Hepatocyte (in vitro differentiated cells): ENCODE measurements at regions not wholly inside any gene's neighbourhood (a gene's known extent, or its start where the extent isn't known, plus 50 kb on each side); places are given as distances from the start of the nearest gene placed in this dataset.

ENCODE experiments used
- DNase-seq: peaks from one replicate; pipeline ENCODE4 v3.0.0-alpha.2; 2016; ENCODE audit warnings: low spot score
- H2AFZ ChIP-seq: fragments of 200-600 bp; sonication (generic); 2 replicates; pipeline ENCODE4 v1.6.0; 2016; ENCODE audit warnings: antibody characterized with exemption, mild to moderate bottlenecking
- H3K27ac ChIP-seq: fragments of 200-600 bp; sonication (generic); 2 replicates; pipeline ENCODE4 v1.5.1; 2016; ENCODE audit warnings: mild to moderate bottlenecking
- H3K27me3 ChIP-seq: fragments of 200-600 bp; sonication (generic); 2 replicates; pipeline ENCODE4 v1.6.1; 2016
- H3K36me3 ChIP-seq: fragments of 200-600 bp; sonication (generic); replicated peaks from 2 replicates; pipeline ENCODE4 v1.5.1; 2016; ENCODE audit warnings: low read depth; ENCODE audit not compliant: insufficient read depth
- H3K4me1 ChIP-seq: fragments of 200-600 bp; sonication (generic); 2 replicates; pipeline ENCODE4 v1.5.1; 2016; ENCODE audit warnings: mild to moderate bottlenecking, moderate library complexity; ENCODE audit not compliant: insufficient read depth
- H3K4me2 ChIP-seq: fragments of 200-600 bp; sonication (generic); 2 replicates; pipeline ENCODE4 v1.6.0; 2016
- H3K4me3 ChIP-seq: fragments of 200-600 bp; sonication (generic); 2 replicates; pipeline ENCODE4 v1.5.1; 2016; ENCODE audit warnings: mild to moderate bottlenecking
- H3K79me2 ChIP-seq: fragments of 200-600 bp; sonication (generic); 2 replicates; pipeline ENCODE4 v1.6.0; 2017; ENCODE audit warnings: mild to moderate bottlenecking
- H3K9me2 ChIP-seq: fragments of 200-600 bp; sonication (generic); replicated peaks from 2 replicates; pipeline ENCODE4 v1.6.0; 2017; ENCODE audit warnings: mild to moderate bottlenecking; ENCODE audit not compliant: insufficient read depth
- H3K9me3 ChIP-seq: fragments of 200-600 bp; sonication (generic); 2 replicates; pipeline ENCODE4 v1.5.1; 2016; ENCODE audit warnings: low read depth, mild to moderate bottlenecking
- H4K20me1 ChIP-seq: fragments of 200-600 bp; sonication (generic); 2 replicates; pipeline ENCODE4 v1.6.0; 2016; ENCODE audit warnings: mild to moderate bottlenecking; ENCODE audit not compliant: insufficient read depth, poor library complexity, severe bottlenecking
- EZH2 ChIP-seq: fragments of 200-600 bp; sonication (generic); IDR thresholded peaks from 2 replicates; pipeline ENCODE4 v1.6.1; 2016; ENCODE audit warnings: antibody characterized with exemption, mild to moderate bottlenecking, borderline replicate concordance
- EZH2phosphoT487 ChIP-seq: fragments of 200-600 bp; sonication (generic); IDR thresholded peaks from one replicate; pipeline ENCODE4 v1.6.1; 2018; ENCODE audit warnings: antibody characterized with exemption, mild to moderate bottlenecking, low read depth, moderate library complexity; ENCODE audit not compliant: unreplicated experiment, severe bottlenecking
- WGBS: methylation state at CpG from one replicate; pipeline ENCODE4 v1.1.6; 2016; ENCODE audit warnings: low lambda C conversion rate; ENCODE audit errors: missing lambda C conversion rate; 5-methylcytosine and 5-hydroxymethylcytosine counted together
- TF ChIP-seq, protein P1 (sequence below): fragments of 200-600 bp; sonication (generic); IDR thresholded peaks from 2 replicates; pipeline ENCODE4 v1.5.1; 2016; ENCODE audit warnings: antibody characterized with exemption, mild to moderate bottlenecking; ENCODE audit not compliant: poor library complexity

DNA sequence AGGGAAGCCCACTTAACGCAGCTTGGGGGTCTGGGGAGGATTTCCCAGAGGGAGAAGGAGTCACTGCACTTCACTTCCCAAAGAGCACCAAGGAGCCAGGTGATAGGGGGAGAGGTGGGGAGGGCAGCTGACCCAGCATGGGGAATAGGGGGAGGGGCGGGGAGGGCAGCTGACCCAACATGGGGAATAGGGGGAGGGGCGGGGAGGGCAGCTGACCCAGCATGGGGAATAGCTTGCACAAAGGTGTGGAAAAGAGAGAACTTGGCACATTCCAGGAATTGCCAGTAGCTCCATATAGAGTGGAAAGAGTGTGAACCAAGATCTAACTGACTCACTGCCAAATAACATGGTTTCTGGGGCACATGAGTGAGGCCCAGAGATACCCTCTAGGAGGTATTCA, 110.3 kb downstream of the CCT6B start:
- H4K20me1 ChIP-seq = no peaks in the 10 kb centered on the region
- no peaks in the 10 kb centered on the region for H3K36me3 ChIP-seq
- H3K4me1 ChIP-seq = no peaks in the 10 kb centered on the region
- 76% methylated on average over 1 of the region's 3 CpGs for WGBS
- no peaks in the 10 kb centered on the region for H3K9me2 ChIP-seq
- H2AFZ ChIP-seq = no peak overlapping the region
- H3K27ac ChIP-seq = no peak overlapping the region
- no peak for TF ChIP-seq EZH2
- no peaks in the 10 kb centered on the region for H3K27me3 ChIP-seq
- no peaks in the 10 kb centered on the region for H3K9me3 ChIP-seq
- no peak overlapping the region for H3K4me2 ChIP-seq
- no peaks in the 10 kb centered on the region for H3K79me2 ChIP-seq
- DNase-seq = no peak
- H3K4me3 ChIP-seq = no peak overlapping the region

DNA sequence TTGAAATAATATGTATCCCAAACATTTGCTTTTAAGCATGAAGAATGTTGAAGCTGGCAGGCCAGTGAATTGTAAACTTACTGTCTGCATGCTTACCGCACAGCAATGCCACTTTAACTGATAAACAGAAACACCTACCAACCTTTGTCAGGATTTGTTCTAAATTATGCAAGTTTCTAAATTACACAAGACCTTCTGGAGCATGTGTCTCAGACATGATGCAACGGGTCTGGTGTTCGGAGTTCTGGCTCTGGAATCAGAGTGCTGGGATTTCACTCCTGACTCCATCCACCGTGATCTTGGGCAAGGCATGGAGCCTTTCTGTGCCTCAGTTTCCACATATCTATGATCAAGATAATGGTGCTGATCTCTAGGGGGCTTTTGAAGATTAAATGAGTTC, 111.2 kb downstream of the CCT6B start:
- Histone ChIP-seq H3K27me3 (no peaks in the 10 kb centered on the region), H3K27ac (no peak overlapping the region), H3K4me1 (no peaks in the 10 kb centered on the region), H3K36me3 (no peaks in the 10 kb centered on the region), H2AFZ (no peak overlapping the region), H3K9me2 (no peaks in the 10 kb centered on the region), H3K79me2 (no peaks in the 10 kb centered on the region), H3K4me2 (no peak overlapping the region), H4K20me1 (no peaks in the 10 kb centered on the region), H3K4me3 (no peak overlapping the region), H3K9me3 (no peaks in the 10 kb centered on the region)
- 75% methylated on average over 4 of the region's 4 CpGs for WGBS
- DNase-seq = peak; percentile 16
- TF ChIP-seq, protein P1, sequence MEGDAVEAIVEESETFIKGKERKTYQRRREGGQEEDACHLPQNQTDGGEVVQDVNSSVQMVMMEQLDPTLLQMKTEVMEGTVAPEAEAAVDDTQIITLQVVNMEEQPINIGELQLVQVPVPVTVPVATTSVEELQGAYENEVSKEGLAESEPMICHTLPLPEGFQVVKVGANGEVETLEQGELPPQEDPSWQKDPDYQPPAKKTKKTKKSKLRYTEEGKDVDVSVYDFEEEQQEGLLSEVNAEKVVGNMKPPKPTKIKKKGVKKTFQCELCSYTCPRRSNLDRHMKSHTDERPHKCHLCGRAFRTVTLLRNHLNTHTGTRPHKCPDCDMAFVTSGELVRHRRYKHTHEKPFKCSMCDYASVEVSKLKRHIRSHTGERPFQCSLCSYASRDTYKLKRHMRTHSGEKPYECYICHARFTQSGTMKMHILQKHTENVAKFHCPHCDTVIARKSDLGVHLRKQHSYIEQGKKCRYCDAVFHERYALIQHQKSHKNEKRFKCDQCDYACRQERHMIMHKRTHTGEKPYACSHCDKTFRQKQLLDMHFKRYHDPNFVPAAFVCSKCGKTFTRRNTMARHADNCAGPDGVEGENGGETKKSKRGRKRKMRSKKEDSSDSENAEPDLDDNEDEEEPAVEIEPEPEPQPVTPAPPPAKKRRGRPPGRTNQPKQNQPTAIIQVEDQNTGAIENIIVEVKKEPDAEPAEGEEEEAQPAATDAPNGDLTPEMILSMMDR = no peak
- TF ChIP-seq EZH2 = no peak
- TF ChIP-seq EZH2phosphoT487 = no peak

DNA sequence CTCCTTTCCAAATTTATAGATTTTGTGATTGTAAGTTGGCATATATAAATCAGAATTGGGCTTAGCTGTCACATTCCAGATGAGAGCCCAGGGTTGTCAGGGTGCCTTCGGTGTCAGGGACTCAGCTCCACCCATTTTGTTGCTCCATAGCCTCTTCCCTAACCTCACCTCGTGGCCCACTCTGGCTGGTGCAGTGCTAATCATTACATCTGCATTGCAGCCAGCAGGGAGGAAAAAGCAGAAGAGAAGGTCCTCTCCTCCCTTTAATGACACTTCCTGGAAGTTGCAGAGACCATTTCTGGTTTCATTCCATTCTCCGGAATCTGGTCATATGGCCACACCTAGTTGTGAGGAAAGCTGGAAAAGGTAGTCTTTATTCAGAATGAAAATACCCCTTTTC, 113.3 kb downstream of the CCT6B start:
- TF ChIP-seq EZH2phosphoT487 (no peak), EZH2 (no peak)
- TF ChIP-seq, protein P1 = no peak
- WGBS = 61% methylated on average over 3 of the region's 3 CpGs
- Histone ChIP-seq H3K4me1 (no peaks in the 10 kb centered on the region), H2AFZ (no peak overlapping the region), H3K27ac (no peak overlapping the region), H3K9me2 (no peaks in the 10 kb centered on the region), H3K9me3 (no peaks in the 10 kb centered on the region), H3K79me2 (no peaks in the 10 kb centered on the region), H3K36me3 (no peaks in the 10 kb centered on the region), H3K27me3 (no peaks in the 10 kb centered on the region), H3K4me2 (no peak overlapping the region), H3K4me3 (no peak overlapping the region), H4K20me1 (no peaks in the 10 kb centered on the region)
- no peak for DNase-seq

DNA sequence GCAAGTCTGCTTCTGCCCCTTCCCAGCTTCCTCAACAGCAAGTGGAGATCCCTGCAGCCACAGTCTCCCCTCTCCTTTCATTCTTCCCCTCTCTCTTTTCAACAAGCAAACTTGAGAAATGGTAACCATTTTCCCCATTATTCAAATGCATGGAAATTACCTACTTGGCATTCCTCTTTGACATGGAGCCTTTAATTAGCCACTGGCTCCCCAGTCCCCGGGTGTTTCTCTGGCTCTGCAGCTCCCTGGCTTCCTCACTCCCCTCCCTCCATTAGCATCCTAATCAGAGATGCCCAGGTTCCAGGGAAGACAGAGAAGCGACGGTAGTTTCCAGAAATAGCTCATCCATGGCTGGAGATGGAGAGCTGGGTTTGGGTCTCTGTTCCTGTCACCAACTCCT, 116.0 kb downstream of the CCT6B start:
- DNase-seq = no peak
- TF ChIP-seq, protein P1 = no peak
- no peak for TF ChIP-seq EZH2
- no peak for TF ChIP-seq EZH2phosphoT487
- Histone ChIP-seq H2AFZ (no peak overlapping the region), H3K9me3 (no peaks in the 10 kb centered on the region), H3K36me3 (no peaks in the 10 kb centered on the region), H3K27me3 (no peaks in the 10 kb centered on the region), H3K4me2 (no peak overlapping the region), H3K4me3 (no peak overlapping the region), H3K79me2 (no peaks in the 10 kb centered on the region), H3K4me1 (no peaks in the 10 kb centered on the region), H3K9me2 (no peaks in the 10 kb centered on the region), H4K20me1 (no peaks in the 10 kb centered on the region), H3K27ac (no peak overlapping the region)
- 68% methylated on average over 3 of the region's 3 CpGs for WGBS
